GM23338 (cell line): ENCODE measurements at regions not wholly inside any gene's neighbourhood (a gene's known extent, or its start where the extent isn't known, plus 50 kb on each side); places are given as distances from the start of the nearest gene placed in this dataset.

ENCODE experiments used
- ATAC-seq: fragments of 200-7000 bp; cut with Tn5 transposase; 3 replicates; pipeline ENCODE4 v1.9.1; 2020
- DNase-seq: peaks from one replicate; pipeline ENCODE4 v3.0.0-alpha.2; 2015; ENCODE audit warnings: low spot score
- H2AFZ ChIP-seq: fragments of 200-600 bp; sonication (generic); 2 replicates; pipeline ENCODE4 v1.8.0; 2016; ENCODE audit warnings: antibody characterized with exemption, mild to moderate bottlenecking, moderate library complexity
- H3F3A ChIP-seq: fragments of 200-600 bp; sonication (generic); replicated peaks from 2 replicates; pipeline ENCODE4 v1.8.0; 2017; ENCODE audit warnings: antibody characterized with exemption, mixed run types, low read depth
- H3K27ac ChIP-seq: fragments of 200-600 bp; sonication (generic); 2 replicates; pipeline ENCODE4 v1.6.1; 2016; ENCODE audit warnings: low read depth
- H3K27me3 ChIP-seq: fragments of 200-600 bp; sonication (generic); 2 replicates; pipeline ENCODE4 v1.8.0; 2016; ENCODE audit warnings: mild to moderate bottlenecking, mixed run types, moderate library complexity; ENCODE audit not compliant: insufficient read depth
- H3K36me3 ChIP-seq: fragments of 200-600 bp; sonication (generic); 2 replicates; pipeline ENCODE4 v1.8.0; 2016; ENCODE audit warnings: mild to moderate bottlenecking; ENCODE audit not compliant: insufficient read depth
- H3K4me1 ChIP-seq: fragments of 200-600 bp; sonication (generic); 2 replicates; pipeline ENCODE4 v1.8.0; 2016; ENCODE audit warnings: mild to moderate bottlenecking, moderate library complexity; ENCODE audit not compliant: insufficient read depth
- H3K4me2 ChIP-seq: fragments of 200-600 bp; sonication (generic); 2 replicates; pipeline ENCODE4 v1.7.1; 2017; ENCODE audit warnings: mixed run types
- H3K4me3 ChIP-seq: fragments of 200-600 bp; sonication (generic); 2 replicates; pipeline ENCODE4 v1.6.1; 2016; ENCODE audit warnings: mixed run types
- H3K79me2 ChIP-seq: fragments of 200-600 bp; sonication (generic); replicated peaks from 2 replicates; pipeline ENCODE4 v1.8.0; 2017; ENCODE audit warnings: mild to moderate bottlenecking; ENCODE audit not compliant: insufficient read depth
- H3K9me2 ChIP-seq: fragments of 200-600 bp; sonication (generic); 2 replicates; pipeline ENCODE4 v1.8.0; 2017; ENCODE audit not compliant: insufficient read depth
- H4K20me1 ChIP-seq: fragments of 200-600 bp; sonication (generic); replicated peaks from 2 replicates; pipeline ENCODE4 v1.8.0; 2017; ENCODE audit warnings: mild to moderate bottlenecking; ENCODE audit not compliant: insufficient read depth
- H3K27ac Mint-ChIP-seq: 2 replicates; pipeline ENCODE4 v1.8.0; 2020; ENCODE audit warnings: inconsistent platforms, mild to moderate bottlenecking, moderate library complexity, mixed read lengths
- H3K27me3 Mint-ChIP-seq: 3 replicates; pipeline ENCODE4 v1.8.0; 2022; ENCODE audit warnings: low read depth, mild to moderate bottlenecking, moderate library complexity, mixed read lengths, inconsistent platforms; ENCODE audit not compliant: insufficient read depth, poor library complexity
- H3K36me3 Mint-ChIP-seq: 3 replicates; pipeline ENCODE4 v1.8.0; 2021; ENCODE audit warnings: low read depth, mild to moderate bottlenecking, inconsistent platforms, moderate library complexity, mixed read lengths
- H3K4me1 Mint-ChIP-seq: 3 replicates; pipeline ENCODE4 v1.8.0; 2020; ENCODE audit warnings: mild to moderate bottlenecking, inconsistent platforms, mixed read lengths
- H3K4me3 Mint-ChIP-seq: 3 replicates; pipeline ENCODE4 v1.8.0; 2021; ENCODE audit warnings: moderate library complexity, mild to moderate bottlenecking, inconsistent platforms, mixed read lengths
- H3K9me3 Mint-ChIP-seq: 3 replicates; pipeline ENCODE4 v1.8.0; 2020; ENCODE audit warnings: moderate library complexity, mild to moderate bottlenecking, inconsistent platforms, mixed read lengths
- CREB1 ChIP-seq: fragments of 250-450 bp; sonication (Bioruptor Pico); IDR thresholded peaks from 2 replicates; pipeline ENCODE4 v1.5.0; 2020; ENCODE audit warnings: low read depth, mild to moderate bottlenecking, moderate library complexity
- NANOG ChIP-seq: IDR thresholded peaks from 2 replicates; pipeline ENCODE4 v1.6.1; 2016; ENCODE audit warnings: antibody characterized with exemption, borderline replicate concordance
- ZNF331 ChIP-seq: fragments of 250-450 bp; sonication (Bioruptor Pico); IDR thresholded peaks from 2 replicates; pipeline ENCODE4 v1.5.0; 2020; ENCODE audit warnings: low read depth, mild to moderate bottlenecking, moderate library complexity
- ZNF462 ChIP-seq: fragments of 250-450 bp; sonication (Bioruptor Pico); IDR thresholded peaks from 2 replicates; pipeline ENCODE4 v1.5.0; 2020; ENCODE audit warnings: mild to moderate bottlenecking, moderate library complexity
- TF ChIP-seq, protein P1 (sequence below): IDR thresholded peaks from 2 replicates; pipeline ENCODE4 v1.6.1; 2016; ENCODE audit warnings: antibody characterized with exemption
- TF ChIP-seq, protein P2 (sequence below), 2 experiments: fragments of 200-600 bp in 1 of 2; sonication (generic) in 1 of 2; conservative IDR thresholded peaks; 2 replicates each; pipeline versions ENCODE4 v1.5.1 to v1.6.1; 2016 to 2017; ENCODE audit warnings: antibody characterized with exemption in 2 of 2, low read depth in 2 of 2, mild to moderate bottlenecking in 2 of 2, moderate library complexity in 1 of 2

- TF ChIP-seq, protein P1, sequence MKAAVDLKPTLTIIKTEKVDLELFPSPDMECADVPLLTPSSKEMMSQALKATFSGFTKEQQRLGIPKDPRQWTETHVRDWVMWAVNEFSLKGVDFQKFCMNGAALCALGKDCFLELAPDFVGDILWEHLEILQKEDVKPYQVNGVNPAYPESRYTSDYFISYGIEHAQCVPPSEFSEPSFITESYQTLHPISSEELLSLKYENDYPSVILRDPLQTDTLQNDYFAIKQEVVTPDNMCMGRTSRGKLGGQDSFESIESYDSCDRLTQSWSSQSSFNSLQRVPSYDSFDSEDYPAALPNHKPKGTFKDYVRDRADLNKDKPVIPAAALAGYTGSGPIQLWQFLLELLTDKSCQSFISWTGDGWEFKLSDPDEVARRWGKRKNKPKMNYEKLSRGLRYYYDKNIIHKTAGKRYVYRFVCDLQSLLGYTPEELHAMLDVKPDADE = no peak
- TF ChIP-seq ZNF462 (CRISPR knock-in tag) = no peak
Observed at GRCh38 chr5:165786073-165786472, 2280.7 kb downstream of the MAT2B start (continued).

DNA sequence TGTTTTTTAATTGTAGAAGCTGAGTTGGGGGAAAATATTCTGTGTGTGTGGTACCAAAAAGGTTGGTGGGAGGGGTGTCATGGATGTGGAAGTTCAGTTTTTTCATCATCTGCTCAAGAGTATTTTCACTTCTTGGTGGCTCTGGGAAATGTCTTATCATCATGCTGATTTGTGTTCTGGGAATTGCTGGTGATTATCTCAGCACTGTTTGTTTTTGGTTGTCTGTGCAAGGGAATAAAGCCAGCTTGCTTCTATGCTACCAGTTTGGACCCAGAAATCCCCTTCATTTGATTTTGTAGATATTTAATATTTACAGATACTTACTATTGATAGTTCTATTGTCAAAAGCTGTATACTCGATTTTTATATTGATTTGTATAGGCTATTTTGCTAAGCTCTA is 2289.7 kb downstream of the MAT2B start:
- Histone ChIP-seq H3K79me2 (no peaks in the 10 kb centered on the region), H4K20me1 (no peaks in the 10 kb centered on the region), H3K36me3 (no peaks in the 10 kb centered on the region), H3K4me1 (no peaks in the 10 kb centered on the region), H3K27ac (no peak overlapping the region), H3K27me3 (no peaks in the 10 kb centered on the region), H3K4me2 (no peak overlapping the region), H2AFZ (no peak overlapping the region), H3F3A (no peaks in the 10 kb centered on the region), H3K9me2 (no peaks in the 10 kb centered on the region), H3K4me3 (no peak overlapping the region)
- no peak overlapping the region for H3K4me3 Mint-ChIP-seq
- H3K4me1 Mint-ChIP-seq = no peaks in the 10 kb centered on the region
- no peak overlapping the region for H3K27ac Mint-ChIP-seq
- ATAC-seq (no peak), DNase-seq (no peak)
- H3K9me3 Mint-ChIP-seq = peaks cover 14% of the 10 kb centered on the region; the same call in 2 of the 3 replicates
- H3K36me3 Mint-ChIP-seq = peaks cover 7% of the 10 kb centered on the region; the same call in 2 of the 3 replicates
- TF ChIP-seq, protein P2, sequence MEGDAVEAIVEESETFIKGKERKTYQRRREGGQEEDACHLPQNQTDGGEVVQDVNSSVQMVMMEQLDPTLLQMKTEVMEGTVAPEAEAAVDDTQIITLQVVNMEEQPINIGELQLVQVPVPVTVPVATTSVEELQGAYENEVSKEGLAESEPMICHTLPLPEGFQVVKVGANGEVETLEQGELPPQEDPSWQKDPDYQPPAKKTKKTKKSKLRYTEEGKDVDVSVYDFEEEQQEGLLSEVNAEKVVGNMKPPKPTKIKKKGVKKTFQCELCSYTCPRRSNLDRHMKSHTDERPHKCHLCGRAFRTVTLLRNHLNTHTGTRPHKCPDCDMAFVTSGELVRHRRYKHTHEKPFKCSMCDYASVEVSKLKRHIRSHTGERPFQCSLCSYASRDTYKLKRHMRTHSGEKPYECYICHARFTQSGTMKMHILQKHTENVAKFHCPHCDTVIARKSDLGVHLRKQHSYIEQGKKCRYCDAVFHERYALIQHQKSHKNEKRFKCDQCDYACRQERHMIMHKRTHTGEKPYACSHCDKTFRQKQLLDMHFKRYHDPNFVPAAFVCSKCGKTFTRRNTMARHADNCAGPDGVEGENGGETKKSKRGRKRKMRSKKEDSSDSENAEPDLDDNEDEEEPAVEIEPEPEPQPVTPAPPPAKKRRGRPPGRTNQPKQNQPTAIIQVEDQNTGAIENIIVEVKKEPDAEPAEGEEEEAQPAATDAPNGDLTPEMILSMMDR (conservative IDR thresholded peaks at IDR 0.05; ENCODE audit: low read depth in 2 of 2) = no peak
- no peak for TF ChIP-seq CREB1
- no peak for TF ChIP-seq ZNF331 (CRISPR knock-in tag)
- TF ChIP-seq NANOG = no peak
- H3K27me3 Mint-ChIP-seq = peaks cover 2% of the 10 kb centered on the region
